IMR-90 (cell line): ENCODE measurements at regions not wholly inside any gene's neighbourhood (a gene's known extent, or its start where the extent isn't known, plus 50 kb on each side); places are given as distances from the start of the nearest gene placed in this dataset.

Experiments used
- ATAC-seq: fragments of 200-7000 bp; cut with Tn5 transposase; 2 replicates; pipeline ENCODE4 v1.9.1; 2020; ENCODE audit warnings: low read depth, mild to moderate bottlenecking, moderate library complexity
- BruUV-seq: library from RNA; stranded (reverse); fragments of 400-500 nt; replicated peaks from 2 replicates; lab custom pipeline; 2021; lab: Mats Ljungman, UMichigan
- CTCF ChIA-PET: fragments of 300-600 bp; formaldehyde crosslinking; extraction: SDS; loops from one replicate; lab custom pipeline; 2021; ENCODE audit warnings: antibody characterized with exemption; lab: Yijun Ruan, JAX
- POLR2A ChIA-PET: fragments of 300-600 bp; sonication (Branson Sonifier 250); formaldehyde crosslinking; loops from one replicate; lab custom pipeline; 2022; ENCODE audit warnings: antibody characterized with exemption; ENCODE audit not compliant: unreplicated experiment; lab: Charles Lee
- DNase-seq: peaks from one replicate; pipeline ENCODE4 v3.0.0; 2013
- H2AFZ ChIP-seq: replicated peaks from 2 replicates; pipeline ENCODE3; 2013; ENCODE audit warnings: low read length, mild to moderate bottlenecking; ENCODE audit not compliant: poor library complexity
- H2AK5ac ChIP-seq: 2 replicates; pipeline ENCODE4 v1.6.1; 2013; ENCODE audit warnings: low read depth, low read length, inconsistent platforms
- H2AK9ac ChIP-seq: replicated peaks from 2 replicates; pipeline ENCODE3; 2013; ENCODE audit warnings: mild to moderate bottlenecking, low read depth, low read length, moderate library complexity; ENCODE audit not compliant: poor library complexity
- H2BK120ac ChIP-seq: 2 replicates; pipeline ENCODE4 v1.6.1; 2013; ENCODE audit warnings: low read depth, low read length, inconsistent platforms
- H2BK15ac ChIP-seq: 3 replicates; pipeline ENCODE4 v1.6.1; 2013; ENCODE audit warnings: low read depth, low read length, inconsistent platforms
- H2BK20ac ChIP-seq: 2 replicates; pipeline ENCODE4 v1.6.1; 2013; ENCODE audit warnings: low read depth, mild to moderate bottlenecking, inconsistent platforms, low read length, moderate library complexity
- H2BK5ac ChIP-seq: 2 replicates; pipeline ENCODE4 v1.6.1; 2013; ENCODE audit warnings: mild to moderate bottlenecking, low read depth, low read length, inconsistent platforms; ENCODE audit not compliant: poor library complexity, severe bottlenecking
- H3K14ac ChIP-seq: replicated peaks from 2 replicates; pipeline ENCODE4 v1.6.1; 2013; ENCODE audit warnings: low read depth, low read length, inconsistent platforms
- H3K18ac ChIP-seq: 2 replicates; pipeline ENCODE4 v1.6.1; 2013; ENCODE audit warnings: low read depth, low read length, control low read depth
- H3K23ac ChIP-seq: 2 replicates; pipeline ENCODE4 v1.6.1; 2013; ENCODE audit warnings: low read depth, low read length, inconsistent platforms
- H3K27ac ChIP-seq: 2 replicates; pipeline ENCODE4 v1.5.1; 2013; ENCODE audit warnings: mild to moderate bottlenecking, control low read depth, low read length; ENCODE audit not compliant: insufficient read depth
- H3K27me3 ChIP-seq: 2 replicates; pipeline ENCODE4 v1.6.1; 2013; ENCODE audit warnings: low read length; ENCODE audit not compliant: control insufficient read depth, insufficient read depth
- H3K36me3 ChIP-seq: 2 replicates; pipeline ENCODE4 v1.6.1; 2013; ENCODE audit warnings: low read length, mixed read lengths; ENCODE audit not compliant: control insufficient read depth, insufficient read depth
- H3K4ac ChIP-seq: 2 replicates; pipeline ENCODE4 v1.6.1; 2013; ENCODE audit warnings: low read depth, low read length, inconsistent platforms
- H3K4me1 ChIP-seq: 2 replicates; pipeline ENCODE4 v1.6.1; 2013; ENCODE audit warnings: low read length, mixed read lengths; ENCODE audit not compliant: control insufficient read depth, insufficient read depth
- H3K4me2 ChIP-seq: 2 replicates; pipeline ENCODE4 v1.6.1; 2013; ENCODE audit warnings: low read depth, mild to moderate bottlenecking, control low read depth, low read length, moderate library complexity
- H3K4me3 ChIP-seq: 2 replicates; pipeline ENCODE4 v1.5.1; 2013; ENCODE audit warnings: low read depth, mild to moderate bottlenecking, control low read depth, low read length, moderate library complexity; ENCODE audit not compliant: insufficient read depth
- H3K56ac ChIP-seq: 2 replicates; pipeline ENCODE4 v1.6.1; 2013; ENCODE audit warnings: low read length, inconsistent platforms; ENCODE audit not compliant: insufficient read depth; ENCODE audit errors: extremely low read depth
- H3K79me1 ChIP-seq, 2 experiments: 2 replicates each; pipeline ENCODE4 v1.6.1; 2013; ENCODE audit warnings: low read length in 2 of 2, inconsistent platforms in 1 of 2, low read depth in 1 of 2
- H3K9ac ChIP-seq: 2 replicates; pipeline ENCODE4 v1.6.1; 2013; ENCODE audit warnings: low read depth, low read length, control low read depth
- H3K9me1 ChIP-seq: 2 replicates; pipeline ENCODE4 v1.6.1; 2013; ENCODE audit warnings: low read length, inconsistent platforms; ENCODE audit not compliant: insufficient read depth
- H3K9me3 ChIP-seq: 2 replicates; pipeline ENCODE4 v1.6.1; 2013; ENCODE audit warnings: low read length; ENCODE audit not compliant: control insufficient read depth, insufficient read depth
- H4K20me1 ChIP-seq: 2 replicates; pipeline ENCODE4 v1.6.1; 2013; ENCODE audit warnings: low read length, inconsistent platforms; ENCODE audit not compliant: insufficient read depth
- H4K5ac ChIP-seq: 2 replicates; pipeline ENCODE4 v1.6.1; 2013; ENCODE audit warnings: mild to moderate bottlenecking, low read depth, low read length, control low read depth
- H4K8ac ChIP-seq, 2 experiments: 2 replicates each; pipeline ENCODE4 v1.6.1; 2013; ENCODE audit warnings: low read depth in 2 of 2, low read length in 2 of 2, control low read depth in 1 of 2, inconsistent platforms in 1 of 2
- H4K91ac ChIP-seq: 2 replicates; pipeline ENCODE4 v1.6.1; 2013; ENCODE audit warnings: low read depth, low read length, inconsistent platforms; ENCODE audit not compliant: insufficient read depth
- MAFK ChIP-seq: IDR thresholded peaks from 2 replicates; pipeline ENCODE4 v1.6.1; 2012; ENCODE audit warnings: low read depth, low read length, improper control_type of control experiment
- WGBS, 2 experiments: methylation state at CpG; one replicate each; pipeline versions ENCODE4 v1.1.5 to v1.1.7; 2013; ENCODE audit warnings: missing lambda C conversion rate in 2 of 2; ENCODE audit not compliant: insufficient read length in 1 of 2; ENCODE audit errors: extremely low coverage in 2 of 2; 5-methylcytosine and 5-hydroxymethylcytosine counted together
- dilution Hi-C: fragments of 300-500 bp; cut with HindIII; formaldehyde crosslinking; loops from one replicate; pipeline ENCODE4 v1.14.3; 2018; ENCODE audit warnings: low sequenced_read_pairs; ENCODE audit not compliant: unreplicated experiment
- in situ Hi-C: fragments of 300-500 bp; cut with MboI; formaldehyde crosslinking; loops from 3 replicates; pipeline ENCODE4 v1.14.3; 2019; ENCODE audit warnings: low sequenced_read_pairs, inconsistent platforms, mixed read lengths
- intact Hi-C: fragments of 100-400 bp; cut with micrococcal nuclease; formaldehyde crosslinking; loops from 2 replicates; pipeline ENCODE4 v1.10.0; 2022

DNA sequence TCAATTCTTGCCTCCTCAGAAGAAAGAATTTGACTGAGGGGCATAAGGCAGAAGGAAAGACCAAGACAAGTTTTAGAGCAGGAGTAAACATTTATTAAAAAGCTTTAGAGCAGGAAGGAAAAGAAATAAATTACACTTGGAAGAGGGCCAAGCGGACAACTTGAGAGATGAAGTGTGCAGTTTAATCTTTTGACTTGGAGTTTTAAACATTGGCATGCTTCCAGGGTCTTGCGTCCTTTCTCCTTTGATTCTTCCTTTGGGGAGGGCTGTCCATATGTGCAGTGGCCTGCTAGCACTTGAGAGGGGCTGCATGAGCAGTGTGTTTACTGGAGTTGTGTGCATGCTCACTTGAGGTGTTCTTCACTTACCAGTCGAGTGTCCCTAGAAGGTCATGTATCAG, 275.8 kb upstream of the IL1RAPL1 start:
- Histone ChIP-seq H2BK15ac (no peak overlapping the region), H2AFZ (no peak overlapping the region), H2AK5ac (no peak overlapping the region), H3K9ac (no peak overlapping the region), H3K9me1 (no peaks in the 10 kb centered on the region), H3K36me3 (no peaks in the 10 kb centered on the region), H3K79me1 (no peaks in the 10 kb centered on the region), H4K91ac (no peak overlapping the region), H3K56ac (no peak overlapping the region), H3K27ac (no peak overlapping the region), H3K27me3 (no peaks in the 10 kb centered on the region), H2BK20ac (no peak overlapping the region), H3K18ac (no peak overlapping the region), H3K4ac (no peak overlapping the region), H3K9me3 (no peaks in the 10 kb centered on the region; the same call in 1 of the 2 replicates), H2BK5ac (no peak overlapping the region), H3K4me3 (no peak overlapping the region), H3K4me1 (no peaks in the 10 kb centered on the region), H3K23ac (no peak overlapping the region), H4K5ac (no peak overlapping the region), H3K14ac (no peak overlapping the region), H2AK9ac (no peak overlapping the region), H3K4me2 (no peak overlapping the region), H4K8ac (no peak overlapping the region), H2BK120ac (no peak overlapping the region), H4K20me1 (no peaks in the 10 kb centered on the region)
- no peak for TF ChIP-seq MAFK
- POLR2A ChIA-PET, result no interaction called here
- CTCF ChIA-PET, result no interaction called here
- intact Hi-C loops, result loop anchor here (10.0 kb wide), 1 partner anchor 1243 kb away; no protein-coding TSS in a partner anchor
- WGBS, 2 experiments, result 33% methylated on average over 2 of the region's 3 CpGs; no CpG with 5 or more reads in 1 of the 2 experiments
- no TSS peak for BruUV-seq
- dilution Hi-C loops, result no loop called here
- ATAC-seq, result no peak
- in situ Hi-C loops, result no loop called here
- DNase-seq, result no peak
